ENCODE measurements at regions not wholly inside any gene's neighbourhood (a gene's known extent, or its start where the extent isn't known, plus 50 kb on each side); places are given as distances from the start of the nearest gene placed in this dataset.

- Histone ChIP-seq H3K27ac (ENCODE audit: low read depth, low read length, poor library complexity, severe bottlenecking) (no peak overlapping the region), H3K4me3 (ENCODE audit: low read depth, low read length, poor library complexity, severe bottlenecking) (no peak overlapping the region), H3K36me3 (ENCODE audit: insufficient read depth, low read length, poor library complexity, severe bottlenecking) (no peaks in the 10 kb centered on the region), H3K27me3 (replicated peaks; ENCODE audit: insufficient read depth, low read depth, low read length, poor library complexity) (peaks cover 83% of the 10 kb centered on the region), H3K4me1 (ENCODE audit: insufficient read depth, low read length, poor library complexity, severe bottlenecking) (no peaks in the 10 kb centered on the region), H3K9me3 (ENCODE audit: low read depth, low read length, poor library complexity, severe bottlenecking) (no peaks in the 10 kb centered on the region)
- intact Hi-C loops (cut with micrococcal nuclease; ENCODE audit: unreplicated experiment) = no loop called here
- ChIA-PET POLR2A (ENCODE audit: low non-redundant PET) (no interaction called here), CTCF (no interaction called here)
- peak; percentile 1 for DNase-seq (ENCODE audit: low spot score)
- no peak for TF ChIP-seq CTCF (conservative IDR thresholded peaks at IDR 0.05; ENCODE audit: low read depth, low read length)
- no peak for TF ChIP-seq EZH2 (IDR thresholded peaks at IDR 0.05; ENCODE audit: borderline replicate concordance, low read depth, low read length, poor library complexity, severe bottlenecking)
- BruUV-seq (replicated peaks) = no TSS peak
Measured at GRCh38 chr4:181688432-181688831, 554.8 kb upstream of the TENM3 start.

DNA sequence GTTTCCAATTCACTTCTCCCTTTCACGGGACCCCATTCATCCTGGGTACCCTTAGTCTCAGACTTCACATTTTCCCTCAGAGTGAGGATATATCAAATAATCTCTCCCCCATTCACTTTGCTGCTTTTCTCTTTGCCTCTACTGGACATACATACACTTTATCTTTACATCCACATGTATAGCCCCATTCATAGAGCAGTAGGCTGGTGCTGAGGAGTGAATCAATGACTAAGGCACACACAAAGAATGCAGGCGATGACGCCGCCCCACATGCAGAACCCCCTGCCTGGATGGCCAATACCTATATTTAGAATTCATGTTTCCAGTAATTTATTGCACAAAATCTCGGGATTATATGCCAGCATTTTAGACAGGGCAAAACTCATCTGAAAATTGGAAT is 554.3 kb upstream of the TENM3 start:
- Histone ChIP-seq H3K36me3 (ENCODE audit: insufficient read depth, low read length, poor library complexity, severe bottlenecking) (no peaks in the 10 kb centered on the region), H3K27ac (ENCODE audit: low read depth, low read length, poor library complexity, severe bottlenecking) (no peak overlapping the region), H3K4me3 (ENCODE audit: low read depth, low read length, poor library complexity, severe bottlenecking) (no peak overlapping the region), H3K27me3 (replicated peaks; ENCODE audit: insufficient read depth, low read depth, low read length, poor library complexity) (peaks cover 83% of the 10 kb centered on the region), H3K9me3 (ENCODE audit: low read depth, low read length, poor library complexity, severe bottlenecking) (no peaks in the 10 kb centered on the region), H3K4me1 (ENCODE audit: insufficient read depth, low read length, poor library complexity, severe bottlenecking) (no peaks in the 10 kb centered on the region)
- ChIA-PET CTCF (no interaction called here), POLR2A (ENCODE audit: low non-redundant PET) (no interaction called here)
- no peak for TF ChIP-seq EZH2 (IDR thresholded peaks at IDR 0.05; ENCODE audit: borderline replicate concordance, low read depth, low read length, poor library complexity, severe bottlenecking)
- BruUV-seq (replicated peaks) = no TSS peak
- no peak for DNase-seq (ENCODE audit: low spot score)
- intact Hi-C loops (cut with micrococcal nuclease; ENCODE audit: unreplicated experiment) = no loop called here

GRCh38 chr4:181690498-181690897 is 552.7 kb upstream of the TENM3 start:
- TF ChIP-seq CTCF (conservative IDR thresholded peaks at IDR 0.05; ENCODE audit: low read depth, low read length) = no peak
- no peak for TF ChIP-seq EZH2 (IDR thresholded peaks at IDR 0.05; ENCODE audit: borderline replicate concordance, low read depth, low read length, poor library complexity, severe bottlenecking)
- POLR2A ChIA-PET (ENCODE audit: low non-redundant PET) = no interaction called here
- intact Hi-C loops (cut with micrococcal nuclease; ENCODE audit: unreplicated experiment) = no loop called here

GRCh38 chr4:181692965-181693364 is 550.2 kb upstream of the TENM3 start:
- Histone ChIP-seq H3K36me3 (ENCODE audit: insufficient read depth, low read length, poor library complexity, severe bottlenecking) (no peaks in the 10 kb centered on the region), H3K27me3 (replicated peaks; ENCODE audit: insufficient read depth, low read depth, low read length, poor library complexity) (peaks cover 76% of the 10 kb centered on the region), H3K4me1 (ENCODE audit: insufficient read depth, low read length, poor library complexity, severe bottlenecking) (no peaks in the 10 kb centered on the region), H3K27ac (ENCODE audit: low read depth, low read length, poor library complexity, severe bottlenecking) (no peak overlapping the region), H3K4me3 (ENCODE audit: low read depth, low read length, poor library complexity, severe bottlenecking) (no peak overlapping the region), H3K9me3 (ENCODE audit: low read depth, low read length, poor library complexity, severe bottlenecking) (no peaks in the 10 kb centered on the region)
- no TSS peak for BruUV-seq (replicated peaks)
- DNase-seq (ENCODE audit: low spot score) = no peak
- TF ChIP-seq EZH2 (IDR thresholded peaks at IDR 0.05; ENCODE audit: borderline replicate concordance, low read depth, low read length, poor library complexity, severe bottlenecking) = no peak
- no peak for TF ChIP-seq CTCF (conservative IDR thresholded peaks at IDR 0.05; ENCODE audit: low read depth, low read length)
- intact Hi-C loops (cut with micrococcal nuclease; ENCODE audit: unreplicated experiment) = no loop called here
- POLR2A ChIA-PET (ENCODE audit: low non-redundant PET) = no interaction called here
- CTCF ChIA-PET = no interaction called here

More at GRCh38 chr4:181690498-181690897, 552.7 kb upstream of the TENM3 start:
- Histone ChIP-seq H3K4me3 (ENCODE audit: low read depth, low read length, poor library complexity, severe bottlenecking) (no peak overlapping the region), H3K36me3 (ENCODE audit: insufficient read depth, low read length, poor library complexity, severe bottlenecking) (no peaks in the 10 kb centered on the region), H3K9me3 (ENCODE audit: low read depth, low read length, poor library complexity, severe bottlenecking) (no peaks in the 10 kb centered on the region), H3K27ac (ENCODE audit: low read depth, low read length, poor library complexity, severe bottlenecking) (no peak overlapping the region), H3K27me3 (replicated peaks; ENCODE audit: insufficient read depth, low read depth, low read length, poor library complexity) (peaks cover 84% of the 10 kb centered on the region), H3K4me1 (ENCODE audit: insufficient read depth, low read length, poor library complexity, severe bottlenecking) (no peaks in the 10 kb centered on the region)
- DNase-seq (ENCODE audit: low spot score) = no peak
- CTCF ChIA-PET = no interaction called here
- no TSS peak for BruUV-seq (replicated peaks)
